ENCODE measurements at regions not wholly inside any gene's neighbourhood (a gene's known extent, or its start where the extent isn't known, plus 50 kb on each side); places are given as distances from the start of the nearest gene placed in this dataset.

- DNase-seq: no peak
Measured at GRCh38 chr12:105998561-105998960, 140.2 kb downstream of the NUAK1 start.

DNA sequence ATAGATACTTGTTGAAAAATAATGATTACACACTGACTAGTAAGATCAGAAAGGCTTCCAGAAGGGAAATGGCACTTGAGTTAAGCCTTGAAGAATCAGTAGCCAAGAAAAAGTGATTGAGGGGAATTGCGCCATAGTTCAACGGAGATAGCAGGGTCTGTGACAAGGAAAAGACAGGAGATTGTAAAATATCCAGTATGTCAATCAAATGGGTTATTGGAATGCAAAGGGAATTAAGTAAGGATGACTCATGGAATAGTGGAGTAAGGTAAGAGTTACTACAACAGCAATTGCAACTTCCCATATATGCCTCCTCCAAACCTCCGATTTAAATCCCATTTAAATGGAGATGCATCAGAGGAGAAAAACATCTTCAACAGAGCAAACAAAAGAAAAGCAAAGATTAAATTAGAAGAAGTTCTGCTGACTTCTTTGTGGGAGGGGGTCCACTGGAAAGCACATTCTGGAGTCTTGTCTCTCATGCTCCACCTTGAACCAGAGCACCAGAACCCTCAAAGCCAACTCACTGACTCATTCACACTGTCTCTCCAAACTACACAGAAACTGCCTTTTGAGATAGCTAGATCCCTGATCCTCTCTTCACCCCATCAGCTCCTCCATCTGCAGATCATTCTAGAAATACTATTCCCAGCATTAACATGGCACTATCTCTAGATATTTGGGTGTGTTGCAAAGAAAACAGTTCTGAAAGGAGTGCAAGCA is 138.2 kb downstream of the NUAK1 start:
- DNase-seq: no peak

GRCh38 chr12:106001105-106001836 is 137.5 kb downstream of the NUAK1 start:
- no peak for DNase-seq

GRCh38 chr12:106001837-106002218 is 136.9 kb downstream of the NUAK1 start:
- no peak for DNase-seq

GRCh38 chr12:106003297-106003696 is 135.5 kb downstream of the NUAK1 start:
- no peak for DNase-seq

DNA sequence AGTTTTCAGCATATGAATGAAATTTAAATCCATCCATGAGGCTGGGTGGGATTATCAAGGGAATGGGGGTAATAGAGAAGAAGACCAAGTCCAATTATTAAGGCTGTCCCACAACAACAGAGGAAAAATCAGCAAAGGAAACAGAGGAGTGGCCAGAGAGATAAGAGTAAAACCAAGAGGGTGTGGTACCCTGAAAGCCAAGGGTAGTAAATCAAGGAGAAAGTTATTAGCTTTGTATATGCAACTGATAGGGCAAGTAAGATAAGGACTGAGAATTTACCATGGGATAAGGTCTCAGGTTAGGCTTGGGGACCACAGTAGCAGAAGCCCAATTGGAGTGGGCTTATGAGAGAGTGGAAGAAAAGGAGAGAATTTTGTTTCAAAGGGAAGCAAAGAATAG is 134.5 kb downstream of the NUAK1 start:
- DNase-seq: no peak

DNA sequence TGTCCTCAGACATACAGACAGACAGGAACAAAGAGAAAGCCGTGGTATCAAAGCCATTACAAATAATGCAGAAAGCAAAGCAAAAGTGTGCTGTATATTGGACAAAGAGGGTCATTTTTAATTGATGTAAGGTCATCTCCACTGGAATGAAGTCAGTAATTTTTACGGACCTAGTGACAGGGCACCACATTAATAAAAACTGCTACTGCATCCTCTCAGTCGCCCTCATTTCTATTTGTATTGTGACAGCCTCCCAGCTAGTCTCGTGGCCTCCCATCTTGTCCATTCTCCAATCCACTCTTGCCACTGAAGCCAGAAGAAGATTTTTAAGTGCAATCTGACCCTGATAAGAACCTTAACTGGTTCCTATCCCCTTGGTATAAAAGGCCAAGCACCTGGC is 132.4 kb downstream of the NUAK1 start:
- DNase-seq: no peak

DNA sequence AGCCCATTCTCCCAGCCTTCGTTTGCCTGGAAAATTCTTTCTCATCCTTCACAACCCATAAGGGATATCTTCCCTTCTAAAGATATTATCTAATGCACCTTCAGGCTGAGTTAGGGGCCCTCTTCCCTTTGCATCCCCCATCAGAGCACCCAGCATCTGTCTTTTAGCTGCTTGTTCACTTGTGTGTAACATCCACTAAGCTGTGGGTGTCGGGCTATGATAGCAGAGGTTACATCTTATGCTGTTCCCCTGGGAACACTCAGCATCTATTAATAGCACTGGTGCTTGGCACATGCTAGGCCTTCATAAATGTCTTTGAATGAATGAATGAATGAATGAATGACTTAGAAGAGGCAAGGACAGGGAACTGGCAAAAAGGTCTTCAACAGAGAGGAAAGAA is 131.8 kb downstream of the NUAK1 start:
- no peak for DNase-seq

- no peak for DNase-seq
Measured at GRCh38 chr12:106010741-106011140, 128.0 kb downstream of the NUAK1 start.

Measured in occipital lobe (tissue), 1 donor.